ENCODE measurements at regions not wholly inside any gene's neighbourhood (a gene's known extent, or its start where the extent isn't known, plus 50 kb on each side); places are given as distances from the start of the nearest gene placed in this dataset.

- Histone ChIP-seq H3K27me3 (ENCODE audit: insufficient read depth, low read length) (no peaks in the 10 kb centered on the region), H3K4me3 (ENCODE audit: low read depth, low read length, poor library complexity, severe bottlenecking) (no peak overlapping the region), H3K9me3 (ENCODE audit: low read length) (no peaks in the 10 kb centered on the region), H3K9me2 (ENCODE audit: low read depth, low read length) (no peaks in the 10 kb centered on the region), H3K4me1 (ENCODE audit: insufficient read depth, low read length, severe bottlenecking) (no peaks in the 10 kb centered on the region), H2AFZ (ENCODE audit: low read length) (no peak overlapping the region), H3F3A (ENCODE audit: insufficient read depth, low read length) (no peaks in the 10 kb centered on the region), H3K27ac (ENCODE audit: low read depth, low read length, poor library complexity, severe bottlenecking) (no peak overlapping the region), H4K20me1 (ENCODE audit: insufficient read depth, low read length) (no peaks in the 10 kb centered on the region), H3K9ac (ENCODE audit: low read length) (no peak overlapping the region), H3K4me2 (ENCODE audit: low read length) (no peak overlapping the region), H3K79me2 (ENCODE audit: insufficient read depth, low read length) (no peaks in the 10 kb centered on the region), H3K36me3 (ENCODE audit: insufficient read depth, low read length) (no peaks in the 10 kb centered on the region)
- TF ChIP-seq CTCF (IDR thresholded peaks at IDR 0.05; ENCODE audit: low read length) (no peak), EZH2 (IDR thresholded peaks at IDR 0.05; ENCODE audit: borderline replicate concordance, low read length) (no peak)
Observed at GRCh38 chr10:10326116-10326515, 691.6 kb upstream of the CELF2 start.

GRCh38 chr10:10327934-10328333 lies 689.7 kb upstream of the CELF2 start:
- H3K9ac ChIP-seq (ENCODE audit: low read length) = no peak overlapping the region
- H3K9me3 ChIP-seq (ENCODE audit: low read length) = no peaks in the 10 kb centered on the region
- no peak overlapping the region for H3K27ac ChIP-seq (ENCODE audit: low read depth, low read length, poor library complexity, severe bottlenecking)
- no peak overlapping the region for H3K4me2 ChIP-seq (ENCODE audit: low read length)
- no peaks in the 10 kb centered on the region for H3F3A ChIP-seq (ENCODE audit: insufficient read depth, low read length)
- TF ChIP-seq CTCF (IDR thresholded peaks at IDR 0.05; ENCODE audit: low read length) = no peak
- TF ChIP-seq EZH2 (IDR thresholded peaks at IDR 0.05; ENCODE audit: borderline replicate concordance, low read length) = no peak
- no peaks in the 10 kb centered on the region for H3K79me2 ChIP-seq (ENCODE audit: insufficient read depth, low read length)
- H4K20me1 ChIP-seq (ENCODE audit: insufficient read depth, low read length) = no peaks in the 10 kb centered on the region
- no peaks in the 10 kb centered on the region for H3K9me2 ChIP-seq (ENCODE audit: low read depth, low read length)
- H3K4me3 ChIP-seq (ENCODE audit: low read depth, low read length, poor library complexity, severe bottlenecking) = no peak overlapping the region
- H2AFZ ChIP-seq (ENCODE audit: low read length) = no peak overlapping the region
- H3K36me3 ChIP-seq (ENCODE audit: insufficient read depth, low read length) = no peaks in the 10 kb centered on the region
- H3K27me3 ChIP-seq (ENCODE audit: insufficient read depth, low read length) = no peaks in the 10 kb centered on the region
- no peaks in the 10 kb centered on the region for H3K4me1 ChIP-seq (ENCODE audit: insufficient read depth, low read length, severe bottlenecking)

- H3K9me2 ChIP-seq (ENCODE audit: low read depth, low read length) = no peaks in the 10 kb centered on the region
- no peaks in the 10 kb centered on the region for H3K4me1 ChIP-seq (ENCODE audit: insufficient read depth, low read length, severe bottlenecking)
- no peaks in the 10 kb centered on the region for H3K9me3 ChIP-seq (ENCODE audit: low read length)
- TF ChIP-seq EZH2 (IDR thresholded peaks at IDR 0.05; ENCODE audit: borderline replicate concordance, low read length) (no peak), CTCF (IDR thresholded peaks at IDR 0.05; ENCODE audit: low read length) (no peak)
- no peak overlapping the region for H3K4me2 ChIP-seq (ENCODE audit: low read length)
- no peak overlapping the region for H3K9ac ChIP-seq (ENCODE audit: low read length)
- H2AFZ ChIP-seq (ENCODE audit: low read length) = no peak overlapping the region
- H3F3A ChIP-seq (ENCODE audit: insufficient read depth, low read length) = no peaks in the 10 kb centered on the region
- H3K27ac ChIP-seq (ENCODE audit: low read depth, low read length, poor library complexity, severe bottlenecking) = no peak overlapping the region
- H3K27me3 ChIP-seq (ENCODE audit: insufficient read depth, low read length) = no peaks in the 10 kb centered on the region
- no peak overlapping the region for H3K4me3 ChIP-seq (ENCODE audit: low read depth, low read length, poor library complexity, severe bottlenecking)
- H4K20me1 ChIP-seq (ENCODE audit: insufficient read depth, low read length) = no peaks in the 10 kb centered on the region
- H3K79me2 ChIP-seq (ENCODE audit: insufficient read depth, low read length) = no peaks in the 10 kb centered on the region
- H3K36me3 ChIP-seq (ENCODE audit: insufficient read depth, low read length) = no peaks in the 10 kb centered on the region
Observed at GRCh38 chr10:10330418-10330817, 687.3 kb upstream of the CELF2 start.
